ENCODE measurements at regions not wholly inside any gene's neighbourhood (a gene's known extent, or its start where the extent isn't known, plus 50 kb on each side); places are given as distances from the start of the nearest gene placed in this dataset.

DNA sequence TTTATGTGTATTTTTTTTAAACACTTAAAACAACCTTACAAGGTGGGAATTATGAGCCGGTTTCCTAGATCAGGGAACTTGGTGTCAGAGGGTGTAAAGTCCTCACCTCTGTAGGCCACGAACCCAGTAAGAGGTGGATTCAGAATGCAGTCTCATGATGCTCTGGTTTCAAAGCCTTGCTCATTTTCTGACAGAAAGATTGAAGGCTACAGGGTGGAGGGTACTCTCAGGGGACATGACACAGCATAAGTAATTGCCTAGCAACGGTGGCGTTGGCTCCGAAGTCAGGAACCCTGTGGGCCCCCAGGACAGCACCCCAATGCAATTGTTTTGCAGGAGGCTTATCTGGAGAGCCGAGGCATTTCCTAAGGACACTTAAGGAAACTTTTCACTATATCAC lies 794.7 kb downstream of the EFNB2 start:
- CTCF ChIA-PET: no interaction called here

More for the DNA sequence above, 794.7 kb downstream of the EFNB2 start:
- dilution Hi-C loops (cut with HindIII; ENCODE audit: low sequenced_read_pairs, unreplicated experiment) (no loop called here), in situ Hi-C loops (cut with MboI; ENCODE audit: low sequenced_read_pairs) (no loop called here), intact Hi-C loops (cut with micrococcal nuclease) (no loop called here)
- Histone ChIP-seq H3K9me1 (ENCODE audit: insufficient read depth, low read length) (no peaks in the 10 kb centered on the region), H3K36me3 (ENCODE audit: control insufficient read depth, insufficient read depth, low read length) (no peaks in the 10 kb centered on the region), H3K14ac (replicated peaks; ENCODE audit: low read depth, low read length) (no peak overlapping the region), H4K91ac (ENCODE audit: insufficient read depth, low read depth, low read length) (no peak overlapping the region), H3K79me1 (ENCODE audit: low read depth in 1 of 2, low read length in 2 of 2) (no peaks in the 10 kb centered on the region), H2AK9ac (replicated peaks; ENCODE audit: low read depth, low read length, poor library complexity) (no peak overlapping the region), H3K9me3 (ENCODE audit: control insufficient read depth, insufficient read depth, low read length) (no peaks in the 10 kb centered on the region), H2BK15ac (ENCODE audit: low read depth, low read length) (no peak overlapping the region), H4K8ac (ENCODE audit: low read depth in 2 of 2, low read length in 2 of 2) (no peak overlapping the region), H3K27me3 (ENCODE audit: control insufficient read depth, insufficient read depth, low read length) (no peaks in the 10 kb centered on the region), H2AFZ (replicated peaks; ENCODE audit: low read length, poor library complexity) (no peak overlapping the region), H2BK20ac (ENCODE audit: low read depth, low read length) (no peak overlapping the region), H3K18ac (ENCODE audit: low read depth, low read length) (no peak overlapping the region), H4K5ac (ENCODE audit: low read depth, low read length) (no peak overlapping the region), H2BK5ac (ENCODE audit: low read depth, low read length, poor library complexity, severe bottlenecking) (no peak overlapping the region), H2BK120ac (ENCODE audit: low read depth, low read length) (no peak overlapping the region), H3K4me3 (ENCODE audit: insufficient read depth, low read depth, low read length) (no peak overlapping the region), H3K4me1 (ENCODE audit: control insufficient read depth, insufficient read depth, low read length) (no peaks in the 10 kb centered on the region), H3K56ac (ENCODE audit: extremely low read depth, insufficient read depth, low read length) (no peak overlapping the region), H3K4me2 (ENCODE audit: low read depth, low read length) (no peak overlapping the region), H3K23ac (ENCODE audit: low read depth, low read length) (no peak overlapping the region), H2AK5ac (ENCODE audit: low read depth, low read length) (no peak overlapping the region), H3K27ac (ENCODE audit: insufficient read depth, low read length) (no peak overlapping the region), H3K4ac (ENCODE audit: low read depth, low read length) (no peak overlapping the region), H4K20me1 (ENCODE audit: insufficient read depth, low read length) (no peaks in the 10 kb centered on the region), H3K9ac (ENCODE audit: low read depth, low read length) (no peak overlapping the region)
- no peak for ATAC-seq (ENCODE audit: low read depth)
- TF ChIP-seq POLR2A (IDR thresholded peaks at IDR 0.05; ENCODE audit: low read depth, low read length): no peak
- TF ChIP-seq MXI1 (IDR thresholded peaks at IDR 0.05; ENCODE audit: borderline replicate concordance, low read depth, low read length): no peak
- TF ChIP-seq MAFK (IDR thresholded peaks at IDR 0.05; ENCODE audit: low read depth, low read length): no peak
- TF ChIP-seq SMC3 (IDR thresholded peaks at IDR 0.05; ENCODE audit: low read depth, low read length): no peak
- no peak for TF ChIP-seq BHLHE40 (IDR thresholded peaks at IDR 0.05; ENCODE audit: low read depth, low read length)
- WGBS, 2 experiments (ENCODE audit: extremely low coverage in 2 of 2, insufficient read length in 1 of 2): 57% methylated on average over 1 of the region's 6 CpGs; no CpG with 5 or more reads in 1 of the 2 experiments
- BruUV-seq (replicated peaks): no TSS peak
- POLR2A ChIA-PET (ENCODE audit: unreplicated experiment): no interaction called here
- DNase-seq: no peak

Data from IMR-90 (cell line).